ENCODE measurements at regions not wholly inside any gene's neighbourhood (a gene's known extent, or its start where the extent isn't known, plus 50 kb on each side); places are given as distances from the start of the nearest gene placed in this dataset.
"Not testable (repeated sequence)": the region's sequence is repeated elsewhere in the genome, so short reads cannot be mapped to it uniquely, and the experiment has no call there.

DNA sequence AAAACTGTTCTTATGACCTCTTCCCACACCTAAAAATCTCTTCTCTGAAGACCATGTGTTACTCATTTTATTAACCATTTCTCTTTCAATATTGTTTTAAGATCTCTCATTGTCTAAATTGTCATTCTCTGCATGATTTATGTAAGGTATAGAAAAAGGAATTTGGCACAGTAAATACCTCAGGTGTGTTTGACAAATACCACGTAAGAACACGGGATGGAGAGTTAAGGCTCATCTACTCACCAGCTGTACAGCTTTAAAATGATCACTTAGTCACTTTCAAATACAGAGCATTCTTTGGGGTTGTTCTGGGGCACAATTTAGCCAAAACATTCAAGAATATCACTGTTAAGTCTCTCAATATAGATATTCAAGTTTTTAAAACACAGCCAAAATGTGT lies 627.1 kb downstream of the MCTP2 start:
- DNase-seq (no peak), ATAC-seq (no peak)
- intact Hi-C loops (cut with micrococcal nuclease): no loop called here

DNA sequence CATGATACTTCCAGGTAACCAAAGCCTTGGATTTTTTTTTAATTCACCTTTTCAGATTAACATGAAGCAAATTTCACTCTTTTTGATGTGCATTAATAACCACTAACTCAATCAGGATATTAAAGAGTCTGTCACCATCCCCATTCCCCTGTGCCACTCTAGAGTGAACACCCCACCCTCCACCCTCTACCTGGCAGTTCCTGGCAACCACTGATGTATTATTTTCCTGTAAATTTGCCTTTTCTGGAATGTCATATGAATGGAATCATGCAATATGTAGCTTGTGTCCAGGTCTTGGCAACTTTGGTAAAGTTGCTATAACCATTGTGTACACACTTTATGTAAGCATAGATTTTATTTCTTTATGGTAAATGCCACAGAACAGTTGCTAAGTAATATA lies 627.6 kb downstream of the MCTP2 start:
- DNase-seq: no peak
- intact Hi-C loops (cut with micrococcal nuclease): no loop called here
- ATAC-seq: no peak

DNA sequence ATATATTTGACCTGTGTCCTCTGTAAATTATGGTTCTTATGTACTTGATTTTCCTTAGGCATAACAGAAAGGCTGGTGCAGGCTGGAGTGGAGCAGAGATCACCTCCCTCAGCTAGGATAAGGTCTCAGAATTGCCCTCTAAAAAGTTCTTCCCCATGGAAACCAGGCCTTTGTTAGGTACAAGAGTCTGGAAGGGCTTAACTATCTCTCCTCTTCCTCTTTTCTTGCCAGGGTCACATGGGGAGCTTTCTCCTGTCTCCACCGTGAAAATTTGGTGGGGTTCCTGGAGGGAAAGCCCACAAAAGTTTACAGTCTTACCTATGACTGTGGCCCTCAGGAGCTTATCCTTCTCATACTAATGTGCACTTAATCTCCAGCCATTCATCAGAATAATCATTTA lies 633.2 kb downstream of the MCTP2 start:
- DNase-seq: no peak
- ATAC-seq: no peak
- intact Hi-C loops (cut with micrococcal nuclease): no loop called here

DNA sequence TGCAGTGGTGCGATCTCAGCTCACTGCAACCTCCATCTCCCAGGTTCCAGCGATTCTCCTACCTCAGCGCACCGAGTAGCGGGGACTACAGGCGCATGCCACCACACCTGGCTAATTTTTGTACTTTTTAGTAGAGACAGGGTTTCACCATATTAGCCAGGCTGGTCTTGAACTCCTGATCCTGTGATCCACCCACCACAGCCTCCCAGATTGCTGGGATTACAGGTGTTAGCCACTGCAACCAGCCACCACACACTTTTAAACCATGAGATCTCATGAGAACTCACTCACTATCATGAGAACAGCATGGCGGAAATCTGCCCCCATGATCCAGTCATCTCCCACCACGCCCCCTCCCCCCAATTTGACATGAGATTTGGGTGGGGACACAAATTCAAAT lies 636.9 kb downstream of the MCTP2 start:
- intact Hi-C loops (cut with micrococcal nuclease); DNase-seq; ATAC-seq: not testable (repeated sequence)

DNA sequence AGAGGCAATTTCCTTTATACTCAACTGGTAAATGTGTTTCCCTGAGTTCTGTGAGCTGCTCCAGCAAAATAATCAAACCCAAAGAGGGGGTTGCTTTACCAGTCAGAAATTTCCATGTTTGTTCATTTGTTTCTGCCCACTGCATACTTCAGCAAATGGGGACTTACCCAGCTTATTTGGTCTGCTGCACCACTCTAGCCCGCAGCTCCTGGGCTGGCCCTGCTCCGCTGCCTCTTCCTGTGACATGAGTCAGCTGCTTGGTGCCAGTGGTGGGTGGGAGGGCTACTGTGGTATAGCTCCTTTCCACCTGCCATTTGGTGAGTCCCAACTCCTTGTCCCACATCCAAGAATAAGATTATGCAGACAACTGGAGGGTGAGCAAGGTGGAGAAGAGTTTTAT lies 644.2 kb downstream of the MCTP2 start:
- DNase-seq: no peak
- intact Hi-C loops (cut with micrococcal nuclease): no loop called here
- no peak for ATAC-seq

DNA sequence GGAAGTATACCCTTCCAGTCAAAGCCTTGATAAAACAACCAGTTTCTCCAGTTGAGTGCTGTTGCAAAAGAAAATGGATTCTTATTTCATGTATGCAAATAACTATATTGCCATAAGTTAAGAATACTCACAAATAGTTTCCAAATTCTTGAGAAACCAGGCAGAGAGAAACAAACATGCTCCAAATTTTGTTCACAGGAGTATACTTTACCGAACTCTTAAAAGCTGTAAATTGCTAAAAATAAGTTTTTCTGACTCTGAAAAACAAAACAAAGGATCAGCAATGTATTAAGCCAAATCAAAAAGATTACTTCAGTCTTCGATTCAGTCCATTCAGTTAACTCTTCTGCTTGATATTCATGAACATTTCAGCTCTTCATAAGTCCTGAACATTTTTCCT lies 646.5 kb downstream of the MCTP2 start:
- ATAC-seq: no peak
- DNase-seq: no peak
- intact Hi-C loops (cut with micrococcal nuclease): no loop called here

DNA sequence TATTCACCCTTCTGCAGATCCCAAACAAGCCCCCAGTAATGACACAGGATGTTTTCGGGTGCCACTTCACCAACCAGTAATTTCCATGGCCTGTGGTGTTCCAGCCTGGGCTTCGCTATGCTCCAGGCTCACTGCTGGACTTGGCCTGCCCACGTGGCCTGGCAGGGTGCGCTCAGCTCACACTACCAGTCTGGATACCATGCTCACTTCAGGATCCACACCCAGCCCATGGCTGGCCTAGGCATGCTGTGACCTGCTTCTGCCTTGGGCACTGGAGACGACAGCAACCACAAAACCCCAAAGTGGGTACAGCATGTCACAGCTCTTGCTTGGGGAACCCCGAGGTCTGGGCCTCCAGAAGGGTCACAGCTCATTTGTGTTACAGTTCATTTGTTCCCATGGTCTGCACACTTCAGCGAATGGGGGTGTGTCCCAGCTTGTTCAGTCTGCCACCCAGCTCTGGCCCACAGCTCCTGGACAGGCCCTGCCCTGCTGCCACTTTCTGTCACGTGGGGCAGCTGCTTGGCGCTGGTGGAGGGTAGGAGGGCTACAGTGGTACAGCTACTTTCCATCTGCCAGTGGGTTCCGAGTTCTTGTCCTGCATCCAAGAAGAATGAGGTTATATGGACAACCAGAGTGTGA lies 650.8 kb downstream of the MCTP2 start:
- intact Hi-C loops (cut with micrococcal nuclease): no loop called here
- no peak for DNase-seq
- ATAC-seq: no peak

DNA sequence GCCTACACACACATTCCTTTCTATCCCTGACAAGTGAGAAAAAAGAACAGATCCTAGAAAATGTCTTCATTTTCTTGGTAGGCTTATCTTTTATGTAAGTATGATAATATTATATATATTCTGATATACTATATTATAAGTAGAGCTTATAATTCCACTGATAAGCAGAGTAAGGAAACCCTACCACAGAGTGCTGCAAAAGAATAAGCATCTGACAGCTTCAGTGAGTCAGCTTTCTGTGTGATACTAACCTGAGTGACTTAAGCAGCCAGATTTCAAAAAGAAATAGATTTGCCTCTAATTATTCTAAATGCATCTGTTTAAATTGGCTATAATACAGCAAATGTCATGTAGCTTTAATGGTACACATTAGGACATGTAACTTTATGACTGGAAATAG lies 656.0 kb downstream of the MCTP2 start:
- ATAC-seq (no peak), DNase-seq (no peak)
- intact Hi-C loops (cut with micrococcal nuclease): no loop called here

DNA sequence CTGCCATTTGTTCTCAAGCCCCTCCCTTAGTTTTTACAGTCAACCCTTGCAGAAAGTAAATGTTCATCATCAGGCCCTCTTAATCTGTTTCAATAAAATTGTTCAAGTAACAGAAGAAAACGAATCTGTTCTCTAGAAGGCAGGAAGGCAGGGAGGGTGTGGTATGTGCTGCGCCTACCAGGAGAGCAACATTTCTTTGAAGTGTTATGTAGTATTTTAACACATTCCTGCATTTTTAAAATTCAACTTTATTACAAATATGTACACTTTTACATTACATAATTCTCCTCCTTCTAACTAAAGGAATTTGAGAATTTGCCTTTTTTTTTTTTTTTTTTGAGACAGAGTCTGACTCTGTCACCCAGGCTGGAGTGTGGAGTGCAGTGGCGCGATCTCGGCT lies 657.8 kb downstream of the MCTP2 start:
- no peak for ATAC-seq
- no peak for DNase-seq
- intact Hi-C loops (cut with micrococcal nuclease): no loop called here

DNA sequence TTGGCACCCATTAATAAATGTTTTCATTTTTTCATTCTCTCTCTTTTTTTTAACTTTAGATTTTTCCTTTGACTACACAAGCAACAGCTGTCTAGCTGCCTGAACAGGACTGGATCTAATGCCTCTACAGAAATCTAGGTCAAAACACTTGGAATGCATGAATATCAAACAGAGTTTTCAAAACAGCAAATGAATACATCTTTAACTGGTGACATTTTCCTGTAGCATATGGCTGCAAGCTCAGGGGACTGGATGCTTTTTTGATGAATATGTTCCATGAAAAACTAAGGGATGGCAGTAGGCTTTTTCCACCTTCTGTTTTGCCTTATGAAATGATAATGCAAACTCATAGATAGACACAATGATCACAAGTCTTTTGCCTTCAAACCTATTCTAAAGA lies 661.7 kb downstream of the MCTP2 start:
- intact Hi-C loops (cut with micrococcal nuclease): no loop called here

DNA sequence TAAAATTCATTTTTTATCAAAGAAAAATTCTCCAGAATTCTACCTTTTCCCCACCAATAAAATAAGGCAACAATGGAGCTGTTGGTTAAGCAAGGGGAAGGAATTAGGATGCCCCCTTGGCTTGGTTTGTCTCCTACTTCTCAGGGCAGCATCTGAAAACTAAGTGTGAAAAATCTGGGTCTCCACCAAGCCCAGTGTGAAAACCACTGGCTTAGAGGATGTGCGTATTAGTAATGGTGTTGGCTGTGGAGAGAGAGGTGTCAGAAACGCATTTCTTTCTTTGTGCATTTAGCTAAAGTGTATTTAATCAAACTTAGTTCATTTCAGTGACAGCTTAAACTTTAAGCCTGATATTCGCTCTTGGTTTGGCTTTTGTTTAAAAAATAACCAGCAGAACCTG lies 662.7 kb downstream of the MCTP2 start:
- intact Hi-C loops (cut with micrococcal nuclease): no loop called here
- DNase-seq (no peak), ATAC-seq (no peak)

More for the DNA sequence above, 661.7 kb downstream of the MCTP2 start:
- ATAC-seq: no peak
- DNase-seq: no peak

DNA sequence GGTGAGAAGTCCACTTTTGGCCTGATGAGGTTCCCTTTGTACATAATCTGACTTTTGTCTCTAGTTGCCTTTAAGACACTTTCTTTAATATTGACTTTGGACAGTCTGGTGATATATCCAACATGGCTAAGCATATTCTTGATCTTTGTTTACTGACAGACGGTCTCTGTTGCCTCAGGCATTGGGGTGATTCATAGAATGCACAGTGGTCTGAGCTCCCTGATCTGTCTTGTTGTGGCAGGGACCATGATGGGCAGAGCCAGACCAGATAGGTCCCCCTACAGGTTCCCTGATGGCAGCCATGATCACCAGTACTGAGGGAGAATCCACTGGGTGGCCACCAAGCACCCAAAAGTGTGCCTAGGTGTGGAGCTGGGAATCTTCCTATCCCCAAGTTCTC lies 678.1 kb downstream of the MCTP2 start:
- DNase-seq (no peak), ATAC-seq (no peak)
- intact Hi-C loops (cut with micrococcal nuclease): no loop called here

DNA sequence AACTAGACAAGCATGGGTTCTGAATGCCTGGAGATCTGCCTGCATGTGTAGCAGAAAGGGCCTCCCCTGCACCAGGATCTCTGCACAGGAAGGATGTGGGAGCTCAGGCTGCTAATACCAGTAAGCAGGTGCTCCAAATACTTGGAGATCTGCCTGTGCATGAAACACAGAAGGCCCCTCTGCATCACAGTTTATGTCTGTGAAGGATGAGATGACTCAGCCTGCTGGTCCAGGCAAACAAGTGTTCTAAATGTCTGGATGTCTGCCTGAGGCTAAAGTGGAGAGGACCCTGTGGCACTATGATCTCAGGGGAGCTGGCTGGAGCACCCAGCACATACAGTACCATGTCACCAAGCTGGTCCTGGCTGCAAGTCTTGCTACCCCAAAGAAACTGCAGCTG lies 678.8 kb downstream of the MCTP2 start:
- intact Hi-C loops (cut with micrococcal nuclease): no loop called here
- no peak for ATAC-seq
- no peak for DNase-seq

DNA sequence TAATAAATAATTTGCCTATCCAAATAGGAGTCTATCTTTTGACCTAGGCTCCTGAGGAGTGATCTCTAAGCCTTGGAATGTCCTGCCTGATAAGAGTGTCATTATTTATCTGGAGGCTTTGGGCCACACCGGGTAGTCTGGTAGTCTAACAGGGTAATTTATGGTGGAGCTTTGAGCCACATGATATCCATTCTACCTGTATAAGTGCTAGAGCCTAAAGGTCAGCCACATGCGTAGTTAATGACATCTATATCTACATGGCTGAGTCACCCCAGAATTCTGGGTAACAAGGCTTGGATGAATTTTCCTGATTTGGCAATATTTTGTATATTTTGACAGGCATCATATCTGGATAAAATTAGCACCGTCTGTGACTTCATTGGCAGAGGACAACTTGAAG lies 681.4 kb downstream of the MCTP2 start:
- DNase-seq: no peak
- intact Hi-C loops (cut with micrococcal nuclease): no loop called here
- ATAC-seq: no peak

DNA sequence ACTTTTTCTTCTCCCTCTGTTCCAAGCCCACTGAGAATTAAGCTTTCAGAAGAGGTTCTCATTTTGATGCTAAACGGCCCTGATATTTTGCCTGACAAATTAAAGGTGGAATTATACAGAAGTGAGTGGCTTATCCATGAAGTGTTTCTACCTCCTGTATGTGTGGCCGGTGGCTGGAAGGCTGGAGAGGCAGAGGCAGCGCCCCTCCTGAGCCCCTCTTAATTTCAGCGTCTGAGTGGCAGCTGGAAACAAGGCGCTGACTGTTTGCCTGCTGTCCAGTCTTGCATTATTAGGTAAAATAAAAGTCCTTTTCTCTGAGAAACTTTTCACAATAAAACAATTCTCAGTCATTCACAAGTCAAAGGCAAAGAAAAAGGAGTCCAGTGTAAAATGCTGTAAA lies 685.7 kb downstream of the MCTP2 start:
- intact Hi-C loops (cut with micrococcal nuclease): no loop called here
- DNase-seq: no peak
- no peak for ATAC-seq

DNA sequence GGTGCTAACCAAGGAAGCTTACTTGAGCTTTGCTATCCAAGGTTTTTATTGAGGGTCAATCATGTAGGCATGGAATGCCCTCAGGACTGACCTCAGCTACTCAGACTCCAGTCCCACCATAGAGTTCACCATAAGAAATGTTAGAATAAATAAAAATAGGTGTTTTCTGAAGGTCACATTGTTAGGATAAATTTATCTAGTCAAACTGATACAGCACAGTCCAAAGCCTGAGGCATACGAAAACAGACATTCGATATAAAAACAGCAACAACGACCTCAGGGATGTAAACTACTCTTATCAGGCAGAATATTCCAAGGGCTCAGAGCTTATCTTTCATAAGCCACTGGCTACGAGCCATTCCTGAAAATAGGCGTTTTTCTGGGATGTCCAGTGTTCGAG lies 690.6 kb downstream of the MCTP2 start:
- intact Hi-C loops (cut with micrococcal nuclease): no loop called here
- ATAC-seq: no peak

DNA sequence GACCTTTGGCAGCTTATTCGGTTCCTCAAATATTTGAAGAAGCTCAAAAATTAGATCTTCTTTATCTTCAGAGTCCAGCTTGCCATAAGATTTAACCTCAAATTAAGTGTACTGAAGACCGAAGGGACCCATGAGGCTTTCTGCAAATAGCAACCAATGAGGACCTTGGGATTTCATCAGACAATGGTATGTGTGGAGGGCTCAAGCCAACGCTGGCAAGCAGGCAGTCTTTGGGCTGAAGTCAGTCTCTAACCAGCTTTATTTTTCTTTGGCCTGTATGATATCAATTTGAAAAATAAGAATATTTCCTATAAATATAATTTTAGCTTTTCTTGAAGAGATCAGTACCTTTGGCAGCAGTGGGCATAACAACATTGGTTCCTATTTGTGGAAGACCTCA lies 692.7 kb downstream of the MCTP2 start:
- ATAC-seq (no peak), DNase-seq (no peak)
- intact Hi-C loops (cut with micrococcal nuclease): no loop called here

More for the DNA sequence above, 690.6 kb downstream of the MCTP2 start:
- DNase-seq: no peak

DNA sequence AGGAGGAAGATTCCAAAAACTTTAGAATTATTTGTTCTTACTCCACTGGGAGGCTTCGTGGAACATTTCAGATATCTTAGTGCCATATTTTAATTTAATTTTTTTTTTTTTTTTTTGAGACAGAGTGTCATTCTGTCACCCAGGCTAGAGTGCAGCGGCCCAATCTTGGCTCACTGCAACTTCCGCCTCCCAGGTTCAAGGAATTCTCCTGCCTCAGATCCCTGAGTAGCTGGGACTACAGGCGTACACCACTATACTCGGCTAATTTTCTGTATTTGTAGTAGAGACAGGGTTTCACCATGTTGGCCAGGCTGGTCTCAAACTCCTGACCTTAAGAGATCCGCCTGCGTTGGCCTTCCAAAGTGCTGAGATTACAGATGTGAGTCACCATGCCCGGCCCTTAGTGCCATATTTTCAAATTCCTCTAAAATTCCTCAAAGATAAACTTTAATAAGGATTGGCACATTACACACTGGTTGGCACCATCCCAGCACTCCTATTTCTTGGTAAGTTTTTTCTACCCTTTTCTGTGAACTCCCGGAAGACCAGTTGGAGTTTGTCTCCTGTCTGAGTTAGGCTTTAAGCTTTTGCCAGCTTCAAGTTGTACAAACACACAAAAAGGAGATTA lies 693.7 kb downstream of the MCTP2 start:
- intact Hi-C loops (cut with micrococcal nuclease): no loop called here
- no peak for DNase-seq
- no peak for ATAC-seq

DNA sequence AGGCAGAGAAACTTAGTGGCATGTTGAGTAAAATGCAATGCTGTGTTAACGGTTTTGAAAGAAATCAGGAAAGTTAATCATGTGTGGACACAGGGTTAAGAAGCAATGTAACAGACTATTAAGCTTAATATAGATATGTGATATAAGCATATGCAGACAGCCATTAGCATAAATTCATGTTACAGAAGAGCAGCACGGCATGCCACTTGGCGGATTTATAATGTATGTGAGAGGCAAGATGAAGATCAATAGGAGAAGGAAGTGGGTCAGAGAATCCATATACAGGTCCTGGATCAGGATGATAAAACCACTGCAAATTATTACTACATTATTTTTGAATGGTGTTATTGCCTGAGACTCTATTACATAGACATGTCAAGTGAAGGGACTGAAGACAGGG lies 694.3 kb downstream of the MCTP2 start:
- intact Hi-C loops (cut with micrococcal nuclease): no loop called here
- DNase-seq (no peak), ATAC-seq (no peak)

DNA sequence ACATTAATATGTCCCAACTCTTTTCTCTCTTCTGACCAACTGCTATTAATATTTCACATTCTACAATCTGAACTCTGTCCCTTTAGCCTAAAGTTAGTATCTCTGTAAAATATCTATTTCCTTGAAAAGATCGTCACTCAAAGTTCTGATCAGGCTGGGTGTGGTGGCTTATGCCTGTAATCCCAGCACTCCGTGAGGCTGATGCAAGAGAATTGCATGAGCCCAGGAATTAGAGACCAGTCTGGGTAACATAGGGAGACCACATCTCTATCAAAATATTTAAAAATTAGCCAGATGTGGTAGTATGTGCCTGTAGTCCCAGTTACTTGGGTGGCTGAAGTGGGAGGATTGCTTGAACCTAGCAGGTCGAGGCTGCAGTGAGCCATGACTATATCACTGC lies 695.6 kb downstream of the MCTP2 start:
- ATAC-seq: no peak
- intact Hi-C loops (cut with micrococcal nuclease): no loop called here
- DNase-seq: no peak

DNA sequence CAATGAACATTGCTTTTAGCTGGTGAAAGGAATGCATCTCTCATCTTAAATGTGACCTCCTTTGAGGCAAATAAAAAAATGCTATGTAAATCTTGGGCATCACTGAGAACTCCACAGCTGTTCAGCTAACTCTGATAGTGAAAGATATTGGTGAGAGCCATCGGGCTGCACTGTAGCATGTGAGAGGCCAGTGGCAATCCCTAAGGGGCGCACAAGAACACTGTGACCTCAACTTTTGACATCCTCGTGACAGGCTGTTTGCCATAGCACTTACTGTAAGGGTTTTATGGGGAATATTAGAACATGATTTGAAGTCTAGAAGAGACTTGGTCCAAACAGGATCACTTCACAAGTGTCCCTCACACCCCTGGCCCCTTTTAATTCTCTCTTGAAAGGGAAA lies 697.9 kb downstream of the MCTP2 start:
- intact Hi-C loops (cut with micrococcal nuclease): no loop called here
- DNase-seq: no peak
- ATAC-seq: no peak

DNA sequence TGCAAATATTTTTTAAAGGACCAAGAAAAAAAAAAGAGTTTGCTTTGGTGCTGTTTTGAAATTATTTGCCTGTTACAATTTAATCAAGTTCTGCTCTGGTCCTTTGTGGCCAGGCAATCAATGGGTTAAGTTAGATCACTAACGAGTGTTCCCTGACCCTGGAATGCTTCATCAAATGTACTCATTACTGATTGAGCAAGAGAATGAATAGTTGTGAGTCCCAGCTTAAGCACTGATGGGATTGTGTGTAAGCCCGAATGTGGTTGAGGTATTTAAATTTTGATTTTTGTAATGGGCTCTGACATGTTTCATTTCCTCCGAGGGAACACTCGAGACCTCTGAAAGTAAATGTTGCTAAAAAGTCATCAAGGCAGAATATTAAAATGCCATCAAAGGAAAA lies 699.1 kb downstream of the MCTP2 start:
- ATAC-seq (no peak), DNase-seq (no peak)
- intact Hi-C loops (cut with micrococcal nuclease): no loop called here
